ENCODE measurements at regions not wholly inside any gene's neighbourhood (a gene's known extent, or its start where the extent isn't known, plus 50 kb on each side); places are given as distances from the start of the nearest gene placed in this dataset.

- POLR2A ChIA-PET: no interaction called here
- intact Hi-C loops (cut with micrococcal nuclease): no loop called here
- Mint-ChIP-seq H3K9me3 (peaks cover 2% of the 10 kb centered on the region), H3K4me3 (no peak overlapping the region), H3K27me3 (peaks cover 1% of the 10 kb centered on the region), H3K27ac (no peak overlapping the region), H3K36me3 (ENCODE audit: low read depth) (no peaks in the 10 kb centered on the region), H3K4me1 (ENCODE audit: low read depth) (no peaks in the 10 kb centered on the region)
- DNase-seq: no peak
- CTCF ChIA-PET: no interaction called here
- no peak for ATAC-seq
- no peak for TF ChIP-seq CTCF (IDR thresholded peaks at IDR 0.05)
Observed at GRCh38 chr1:217106231-217106901, 383.1 kb upstream of the ESRRG start.

- no peak overlapping the region for H3K27ac Mint-ChIP-seq
- intact Hi-C loops (cut with micrococcal nuclease): no loop called here
- DNase-seq (no peak), ATAC-seq (no peak)
- H3K9me3 Mint-ChIP-seq: peaks cover 2% of the 10 kb centered on the region
- TF ChIP-seq CTCF (IDR thresholded peaks at IDR 0.05): no peak
- ChIA-PET POLR2A (no interaction called here), CTCF (no interaction called here)
- peaks cover 1% of the 10 kb centered on the region for H3K27me3 Mint-ChIP-seq
- H3K4me1 Mint-ChIP-seq (ENCODE audit: low read depth): no peaks in the 10 kb centered on the region
- H3K4me3 Mint-ChIP-seq: no peak overlapping the region
- no peaks in the 10 kb centered on the region for H3K36me3 Mint-ChIP-seq (ENCODE audit: low read depth)
Observed at GRCh38 chr1:217105437-217105836, 382.2 kb upstream of the ESRRG start.

GRCh38 chr1:217097819-217098218 lies 374.6 kb upstream of the ESRRG start:
- no peak overlapping the region for H3K4me3 Mint-ChIP-seq
- POLR2A ChIA-PET: no interaction called here
- ATAC-seq (no peak), DNase-seq (no peak)
- H3K36me3 Mint-ChIP-seq (ENCODE audit: low read depth): no peaks in the 10 kb centered on the region
- intact Hi-C loops (cut with micrococcal nuclease): no loop called here
- H3K27ac Mint-ChIP-seq: no peak overlapping the region
- no peaks in the 10 kb centered on the region for H3K4me1 Mint-ChIP-seq (ENCODE audit: low read depth)
- CTCF ChIA-PET: no interaction called here
- no peaks in the 10 kb centered on the region for H3K9me3 Mint-ChIP-seq
- H3K27me3 Mint-ChIP-seq: no peaks in the 10 kb centered on the region
- TF ChIP-seq CTCF (IDR thresholded peaks at IDR 0.05): no peak

- no peak for ATAC-seq
- Mint-ChIP-seq H3K27me3 (peaks cover 8% of the 10 kb centered on the region), H3K4me1 (ENCODE audit: low read depth) (no peaks in the 10 kb centered on the region), H3K27ac (no peak overlapping the region), H3K36me3 (ENCODE audit: low read depth) (no peaks in the 10 kb centered on the region), H3K9me3 (peaks cover 3% of the 10 kb centered on the region), H3K4me3 (no peak overlapping the region)
- DNase-seq: no peak
- ChIA-PET CTCF (no interaction called here), POLR2A (no interaction called here)
- intact Hi-C loops (cut with micrococcal nuclease): no loop called here
- TF ChIP-seq CTCF (IDR thresholded peaks at IDR 0.05): no peak
Observed at GRCh38 chr1:217096200-217096599, 373.0 kb upstream of the ESRRG start.

GRCh38 chr1:217095050-217095622 lies 371.9 kb upstream of the ESRRG start:
- POLR2A ChIA-PET: no interaction called here
- H3K27ac Mint-ChIP-seq: no peak overlapping the region
- H3K4me1 Mint-ChIP-seq (ENCODE audit: low read depth): no peaks in the 10 kb centered on the region
- DNase-seq (no peak), ATAC-seq (no peak)
- peaks cover 3% of the 10 kb centered on the region for H3K9me3 Mint-ChIP-seq
- no peaks in the 10 kb centered on the region for H3K36me3 Mint-ChIP-seq (ENCODE audit: low read depth)
- CTCF ChIA-PET: no interaction called here
- H3K4me3 Mint-ChIP-seq: no peak overlapping the region
- no peak for TF ChIP-seq CTCF (IDR thresholded peaks at IDR 0.05)
- intact Hi-C loops (cut with micrococcal nuclease): no loop called here
- peaks cover 17% of the 10 kb centered on the region for H3K27me3 Mint-ChIP-seq
